IPS DF 4.7 (cell line): ENCODE measurements at regions not wholly inside any gene's neighbourhood (a gene's known extent, or its start where the extent isn't known, plus 50 kb on each side); places are given as distances from the start of the nearest gene placed in this dataset.
"Not testable (repeated sequence)": the region's sequence is repeated elsewhere in the genome, so short reads cannot be mapped to it uniquely, and the experiment has no call there.

Source experiments
- DNase-seq: peaks from one replicate; pipeline ENCODE4 v3.0.0-alpha.2; 2013; ENCODE audit warnings: low spot score; ENCODE audit errors: extremely low read depth

GRCh38 chr1:30101487-30102227 is 621.7 kb downstream of the MATN1 start:
- no peak for DNase-seq

GRCh38 chr1:30101016-30101415 is 622.4 kb downstream of the MATN1 start:
- no peak for DNase-seq

GRCh38 chr1:30100524-30100862 is 622.9 kb downstream of the MATN1 start:
- no peak for DNase-seq

GRCh38 chr1:30099587-30100523 is 623.5 kb downstream of the MATN1 start:
- no peak for DNase-seq

- not testable (repeated sequence) for DNase-seq
Measured at GRCh38 chr1:30097851-30098250, 625.5 kb downstream of the MATN1 start.

- DNase-seq, result no peak
Measured at GRCh38 chr1:30095451-30096025, 627.8 kb downstream of the MATN1 start.

- no peak for DNase-seq
Measured at GRCh38 chr1:30095051-30095450, 628.3 kb downstream of the MATN1 start.

- DNase-seq, result no peak
Measured at GRCh38 chr1:30092051-30092858, 631.1 kb downstream of the MATN1 start.

GRCh38 chr1:30090162-30090820 is 633.1 kb downstream of the MATN1 start:
- no peak for DNase-seq

GRCh38 chr1:30089024-30089430 is 634.4 kb downstream of the MATN1 start:
- DNase-seq, result no peak

GRCh38 chr1:30088594-30088993 is 634.8 kb downstream of the MATN1 start:
- DNase-seq, result no peak

- DNase-seq, result no peak
Measured at GRCh38 chr1:30087465-30087864, 635.9 kb downstream of the MATN1 start.

GRCh38 chr1:30085811-30086770 is 637.3 kb downstream of the MATN1 start:
- no peak for DNase-seq

- DNase-seq, result no peak
Measured at GRCh38 chr1:30084909-30085571, 638.3 kb downstream of the MATN1 start.

- no peak for DNase-seq
Measured at GRCh38 chr1:30083800-30084464, 639.5 kb downstream of the MATN1 start.

- DNase-seq, result no peak
Measured at GRCh38 chr1:30081379-30082102, 641.8 kb downstream of the MATN1 start.

GRCh38 chr1:30075916-30076315 is 647.5 kb downstream of the MATN1 start:
- not testable (repeated sequence) for DNase-seq
